ENCODE measurements at regions not wholly inside any gene's neighbourhood (a gene's known extent, or its start where the extent isn't known, plus 50 kb on each side); places are given as distances from the start of the nearest gene placed in this dataset.
"Not testable (repeated sequence)": the region's sequence is repeated elsewhere in the genome, so short reads cannot be mapped to it uniquely, and the experiment has no call there.

DNA sequence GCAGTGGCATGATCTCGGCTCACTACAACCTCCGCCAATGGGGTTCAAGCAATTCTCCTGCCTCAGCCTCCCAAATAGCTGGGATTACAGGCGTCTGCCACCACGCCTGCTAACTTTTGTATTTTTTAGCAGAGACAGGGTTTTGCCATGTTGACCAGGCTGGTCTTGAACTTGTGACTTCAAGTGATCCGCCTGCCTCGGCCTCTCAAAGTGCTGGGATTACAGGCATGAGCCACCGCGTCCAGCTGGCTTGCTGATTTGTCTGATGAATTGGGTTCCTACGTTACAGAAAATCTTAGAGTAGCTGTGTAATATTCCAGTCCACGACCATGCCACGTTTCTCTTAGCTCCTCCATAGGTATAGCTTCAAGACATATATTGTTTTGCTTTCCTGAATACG is 102.6 kb upstream of the OTOS start:
- DNase-seq, result not testable (repeated sequence)

GRCh38 chr2:240244543-240244942 is 104.1 kb upstream of the OTOS start:
- no peak for DNase-seq

DNA sequence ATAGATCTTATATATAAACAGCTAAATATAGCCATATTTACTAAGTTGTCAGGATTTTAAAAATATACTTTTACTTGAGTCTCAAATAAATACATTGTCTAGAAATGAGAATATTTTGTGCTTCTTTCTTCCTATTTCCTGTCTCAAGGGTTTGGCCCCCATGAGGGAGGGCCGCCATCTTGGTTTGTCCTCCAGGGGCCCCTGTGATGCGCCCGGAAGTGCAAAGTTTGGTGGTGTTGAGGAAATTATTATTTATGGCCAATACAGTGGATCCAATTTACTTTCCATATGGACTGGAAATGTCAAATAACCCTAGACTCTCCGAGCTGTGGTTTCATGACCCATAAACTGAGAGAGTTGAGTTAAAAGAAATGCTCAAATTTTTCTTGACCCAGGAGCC is 104.7 kb upstream of the OTOS start:
- DNase-seq, result no peak

DNA sequence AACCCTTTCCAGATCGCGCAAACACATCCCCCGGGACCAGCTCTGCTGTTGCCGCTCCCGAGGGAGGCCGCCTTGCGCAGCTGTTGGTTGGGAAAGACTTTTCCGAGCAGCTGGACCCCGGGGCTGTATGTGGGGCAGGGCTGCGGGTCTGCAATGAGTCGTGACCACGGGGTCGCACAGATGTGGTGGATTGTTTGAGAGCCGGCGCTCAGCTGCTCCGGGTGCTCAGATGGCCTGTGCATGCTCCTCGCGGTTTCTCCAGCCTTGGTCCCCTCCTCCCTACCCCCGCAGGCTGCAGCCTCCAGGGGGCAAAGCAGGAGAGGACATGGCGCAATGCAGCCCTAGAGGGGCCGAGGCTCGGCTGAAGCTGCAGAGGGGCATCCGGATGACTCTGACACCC is 105.2 kb upstream of the OTOS start:
- DNase-seq, result no peak

GRCh38 chr2:240246173-240246820 is 105.8 kb upstream of the OTOS start:
- DNase-seq, result no peak

GRCh38 chr2:240247241-240247867 is 106.9 kb upstream of the OTOS start:
- DNase-seq, result no peak

GRCh38 chr2:240247868-240248720 is 107.6 kb upstream of the OTOS start:
- DNase-seq, result no peak

- no peak for DNase-seq
Observed at GRCh38 chr2:240248721-240249422, 108.4 kb upstream of the OTOS start.

DNA sequence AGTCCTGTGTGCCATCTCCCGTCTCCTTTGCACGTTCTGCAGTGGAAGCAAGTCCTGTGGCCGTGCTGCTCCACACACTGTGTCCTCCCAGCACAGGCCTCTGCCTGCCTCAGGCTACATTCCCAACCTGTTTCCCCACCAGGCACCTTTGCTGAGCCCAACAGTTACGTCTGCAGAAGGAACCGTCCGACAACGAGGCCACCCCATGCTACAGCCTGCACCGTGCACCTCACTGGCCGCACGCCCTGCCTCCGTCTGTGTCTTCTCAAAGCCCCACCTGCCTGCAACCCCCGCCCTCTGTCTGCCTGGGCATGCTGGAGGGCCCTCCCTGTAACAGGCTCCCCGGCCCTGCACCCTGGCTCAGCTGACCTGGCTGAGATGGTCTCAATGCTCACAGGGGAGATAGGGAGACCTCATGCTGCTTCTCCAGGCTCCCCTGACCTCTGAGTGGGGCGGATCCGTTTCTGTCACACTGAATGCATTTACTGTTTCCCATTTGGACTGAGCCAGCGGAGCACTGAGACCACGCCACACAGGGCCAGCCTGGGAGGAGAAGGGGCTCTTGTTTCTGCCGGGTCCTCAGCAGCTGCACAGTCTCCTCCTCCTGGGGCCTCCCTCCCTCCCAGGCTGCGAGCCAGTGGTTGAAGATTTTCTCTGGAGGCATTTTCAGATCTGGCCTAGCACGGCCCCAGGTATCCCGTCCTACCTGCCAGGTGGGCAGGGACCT is 109.1 kb upstream of the OTOS start:
- DNase-seq, result no peak

GRCh38 chr2:240250150-240250984 is 109.9 kb upstream of the OTOS start:
- no peak for DNase-seq

DNA sequence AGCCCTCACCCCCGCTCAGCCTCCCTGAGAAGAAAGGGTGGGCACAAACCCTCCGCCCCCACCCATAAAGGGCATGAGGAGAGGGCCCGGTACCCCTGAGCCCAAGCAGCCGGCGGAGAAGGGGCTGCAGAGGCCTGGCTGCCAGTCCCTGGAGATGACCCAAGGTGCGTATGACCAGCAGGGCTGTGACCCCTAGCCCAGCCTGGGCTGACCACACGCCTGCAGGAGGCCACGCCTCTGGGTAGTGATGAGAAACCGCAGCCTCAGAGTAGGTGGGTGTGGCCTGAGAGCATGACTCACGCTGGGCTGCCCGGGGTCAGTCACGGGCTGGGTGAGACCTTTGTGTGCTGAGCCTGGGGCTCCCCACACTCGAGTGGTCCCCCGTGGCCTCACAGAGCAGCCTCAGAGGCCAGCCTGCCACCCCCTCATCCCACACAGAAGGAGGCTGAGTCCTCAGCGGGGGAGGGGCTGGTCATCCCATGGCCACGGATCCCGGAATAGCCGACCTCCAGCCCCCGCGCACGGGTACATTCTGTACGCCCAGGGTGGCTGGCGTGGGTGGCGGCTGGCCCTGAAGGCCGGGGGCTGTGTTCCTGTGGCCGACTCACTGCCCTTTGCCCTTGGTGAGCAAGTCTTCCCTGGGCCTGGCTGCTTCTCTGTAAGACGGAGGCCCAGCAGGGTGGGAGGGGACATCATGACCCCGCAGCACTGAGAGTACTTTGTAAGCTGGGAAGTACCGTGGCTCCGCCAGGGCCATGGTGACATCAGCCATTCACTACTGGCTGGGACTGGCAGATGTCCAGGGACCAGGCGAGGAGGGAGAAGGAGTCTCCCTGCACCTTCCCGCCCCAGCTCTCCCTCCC is 110.8 kb upstream of the OTOS start:
- DNase-seq, result no peak

GRCh38 chr2:240251848-240252190 is 111.4 kb upstream of the OTOS start:
- DNase-seq, result no peak

DNA sequence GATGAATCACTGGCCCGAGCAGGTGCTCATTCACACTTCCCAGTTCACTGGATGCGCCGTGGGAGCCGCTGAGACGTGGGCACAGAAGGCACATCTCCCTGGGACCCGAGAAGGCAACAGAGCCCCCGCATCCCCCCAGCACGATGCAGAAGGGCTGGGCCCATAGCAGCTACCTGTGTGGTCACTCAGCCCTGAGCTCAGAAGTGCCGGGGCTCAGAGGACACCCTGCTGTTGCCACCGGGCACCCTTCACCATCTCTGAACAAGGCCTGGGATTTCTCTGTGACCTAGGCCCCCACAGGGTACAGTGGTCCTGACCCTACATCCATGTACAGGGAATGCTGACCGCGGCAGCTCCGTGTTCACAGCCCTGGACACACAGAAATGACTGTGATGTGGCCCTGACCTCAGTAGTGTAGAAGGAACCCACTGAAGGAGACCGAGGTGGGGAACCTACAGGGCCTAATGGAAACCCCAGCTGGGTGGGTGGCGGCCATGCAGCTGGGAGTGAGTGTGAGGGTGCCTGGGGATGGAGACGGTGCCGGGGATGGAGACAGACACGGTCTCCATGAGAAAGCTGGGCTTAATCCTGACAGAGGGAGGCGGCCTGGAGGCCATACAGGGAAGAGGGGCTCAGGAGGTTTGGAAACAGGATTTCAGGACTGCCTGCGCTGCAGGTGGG is 111.9 kb upstream of the OTOS start:
- DNase-seq, result no peak

DNA sequence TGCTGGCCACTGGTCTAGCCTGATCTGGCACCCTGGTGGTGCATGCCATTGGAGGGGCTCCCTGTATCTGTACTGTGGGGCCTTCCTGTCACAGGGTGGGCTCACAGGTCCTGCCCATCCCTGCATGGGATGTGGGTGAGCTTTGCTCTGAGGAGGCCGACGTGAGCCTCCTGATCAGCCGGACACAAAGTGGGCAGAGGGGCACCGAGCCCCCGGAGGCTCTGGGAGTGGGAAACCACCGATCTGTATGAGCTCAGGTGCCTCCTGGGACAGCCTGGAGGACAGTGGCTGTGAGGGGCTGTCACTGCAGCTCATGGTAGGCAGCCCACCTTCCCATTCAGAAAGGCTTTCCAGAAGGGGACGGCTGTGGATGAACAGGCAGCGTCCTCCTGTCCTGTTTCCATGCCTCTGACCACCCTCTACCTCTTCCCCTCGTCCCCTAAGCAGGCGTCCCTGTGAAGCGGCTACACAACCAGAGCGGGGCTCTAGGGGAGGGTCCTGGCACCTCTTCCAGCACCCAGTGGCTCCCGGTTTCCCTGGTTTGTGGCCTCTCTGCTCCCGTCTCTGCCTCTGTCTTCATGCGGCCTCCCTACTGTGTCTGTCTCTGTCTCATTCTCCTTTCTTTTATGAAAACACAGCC is 112.5 kb upstream of the OTOS start:
- DNase-seq, result no peak

- no peak for DNase-seq
Observed at GRCh38 chr2:240253583-240254145, 113.2 kb upstream of the OTOS start.

DNA sequence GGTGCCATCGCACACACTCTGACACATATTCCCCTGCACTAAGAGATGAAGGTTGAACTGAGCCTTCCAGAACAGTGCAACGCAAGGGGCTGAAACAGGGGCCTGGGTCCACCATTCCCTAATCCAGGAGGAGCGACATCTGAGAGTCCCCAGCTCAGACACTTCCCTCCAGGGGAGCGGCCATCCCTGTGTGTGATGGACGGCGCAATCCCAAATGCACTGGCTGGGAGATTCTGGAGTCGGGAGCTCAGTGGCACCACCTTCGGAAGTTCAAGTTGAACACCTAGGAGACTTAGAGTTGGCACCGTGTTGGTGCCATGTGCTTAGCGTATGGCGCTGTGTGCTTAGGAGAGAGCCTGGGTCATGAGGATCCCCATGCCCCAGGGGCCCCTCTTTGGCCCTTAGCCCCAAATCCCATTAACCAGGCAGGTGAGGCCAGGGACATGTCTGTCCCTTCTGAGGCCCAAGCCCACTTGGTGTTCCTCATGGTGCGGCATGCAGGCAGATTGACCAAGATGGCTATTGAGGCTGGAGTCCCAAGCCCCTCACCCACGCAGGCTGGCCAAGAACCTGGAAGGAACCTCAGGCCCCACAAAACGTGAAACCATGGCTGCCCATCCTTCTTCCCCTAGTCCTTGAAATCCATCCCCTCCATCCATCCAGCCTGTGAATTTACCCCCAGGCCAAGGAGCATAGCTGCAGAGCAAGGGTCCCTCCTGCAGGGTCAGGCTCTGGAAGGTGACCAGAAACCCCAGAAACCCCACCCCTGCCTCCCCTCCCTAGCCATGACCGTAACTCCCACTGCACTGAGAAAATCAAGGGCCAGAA is 114.1 kb upstream of the OTOS start:
- DNase-seq, result no peak

GRCh38 chr2:240255165-240255491 is 114.7 kb upstream of the OTOS start:
- DNase-seq, result no peak
